NCI-H187 (cell line): ENCODE measurements at regions not wholly inside any gene's neighbourhood (a gene's known extent, or its start where the extent isn't known, plus 50 kb on each side); places are given as distances from the start of the nearest gene placed in this dataset.
"Not testable (repeated sequence)": the region's sequence is repeated elsewhere in the genome, so short reads cannot be mapped to it uniquely, and the experiment has no call there.

Source experiments
- DNase-seq, 2 experiments: peaks; one replicate each; lab custom pipeline; 2025; lab: John Stamatoyannopoulos, UW

GRCh38 chr1:234960722-234961455 lies 167.7 kb downstream of the TOMM20 start:
- DNase-seq: no peak

GRCh38 chr1:234958706-234959657 lies 169.7 kb downstream of the TOMM20 start:
- no peak for DNase-seq

GRCh38 chr1:234958066-234958705 lies 170.5 kb downstream of the TOMM20 start:
- no peak for DNase-seq

GRCh38 chr1:234957330-234958065 lies 171.1 kb downstream of the TOMM20 start:
- no peak for DNase-seq

- no peak for DNase-seq
Measured at GRCh38 chr1:234956821-234957329, 171.8 kb downstream of the TOMM20 start.

- DNase-seq: no peak
Measured at GRCh38 chr1:234955107-234955731, 173.4 kb downstream of the TOMM20 start.

GRCh38 chr1:234954613-234955012 lies 174.0 kb downstream of the TOMM20 start:
- no peak for DNase-seq

- DNase-seq: no peak
Measured at GRCh38 chr1:234953655-234954405, 174.8 kb downstream of the TOMM20 start.

- no peak for DNase-seq
Measured at GRCh38 chr1:234950598-234950997, 178.0 kb downstream of the TOMM20 start.

GRCh38 chr1:234949528-234949927 lies 179.1 kb downstream of the TOMM20 start:
- not testable (repeated sequence) for DNase-seq

GRCh38 chr1:234944439-234945344 lies 183.9 kb downstream of the TOMM20 start:
- DNase-seq: no peak

GRCh38 chr1:234943836-234944402 lies 184.7 kb downstream of the TOMM20 start:
- peak; percentile 29 to 65 for DNase-seq

GRCh38 chr1:234942879-234943506 lies 185.6 kb downstream of the TOMM20 start:
- DNase-seq: no peak

GRCh38 chr1:234942012-234942332 lies 186.7 kb downstream of the TOMM20 start:
- DNase-seq: no peak

GRCh38 chr1:234941321-234942011 lies 187.2 kb downstream of the TOMM20 start:
- no peak for DNase-seq

GRCh38 chr1:234940841-234941240 lies 187.8 kb downstream of the TOMM20 start:
- DNase-seq: no peak

- no peak for DNase-seq
Measured at GRCh38 chr1:234938924-234939323, 189.7 kb downstream of the TOMM20 start.

GRCh38 chr1:234938135-234938534 lies 190.5 kb downstream of the TOMM20 start:
- DNase-seq: no peak
